OCI-LY1 (cell line): ENCODE measurements at regions not wholly inside any gene's neighbourhood (a gene's known extent, or its start where the extent isn't known, plus 50 kb on each side); places are given as distances from the start of the nearest gene placed in this dataset.

Source experiments
- H2AFZ ChIP-seq: fragments of 200-600 bp; sonication (generic), shearing (Covaris generic); 2 replicates; pipeline ENCODE4 v1.6.0; 2014; ENCODE audit warnings: antibody characterized with exemption, mild to moderate bottlenecking, low read length
- H3F3A ChIP-seq: fragments of 200-600 bp; sonication (generic), shearing (Covaris generic); 2 replicates; pipeline ENCODE4 v1.6.0; 2014; ENCODE audit warnings: mild to moderate bottlenecking, antibody characterized with exemption, low read length, moderate library complexity; ENCODE audit not compliant: insufficient read depth
- H3K27ac ChIP-seq: fragments of 200-600 bp; sonication (generic); 2 replicates; pipeline ENCODE4 v1.5.1; 2014; ENCODE audit warnings: low read length, mixed run types, mild to moderate bottlenecking, low read depth; ENCODE audit not compliant: poor library complexity, severe bottlenecking
- H3K27me3 ChIP-seq: fragments of 200-600 bp; sonication (generic); 2 replicates; pipeline ENCODE4 v1.6.0; 2014; ENCODE audit warnings: antibody characterized with exemption, mild to moderate bottlenecking, low read length, moderate library complexity; ENCODE audit not compliant: insufficient read depth
- H3K36me3 ChIP-seq: fragments of 200-600 bp; sonication (generic); 2 replicates; pipeline ENCODE4 v1.6.1; 2014; ENCODE audit warnings: mild to moderate bottlenecking, antibody characterized with exemption, low read length, moderate library complexity, mixed read lengths; ENCODE audit not compliant: insufficient read depth
- H3K4me1 ChIP-seq: fragments of 200-600 bp; sonication (generic); 2 replicates; pipeline ENCODE4 v1.5.1; 2014; ENCODE audit warnings: mild to moderate bottlenecking, low read length, moderate library complexity; ENCODE audit not compliant: insufficient read depth, severe bottlenecking
- H3K4me2 ChIP-seq: fragments of 200-600 bp; sonication (generic), shearing (Covaris generic); 2 replicates; pipeline ENCODE4 v1.6.1; 2014; ENCODE audit warnings: low read length
- H3K4me3 ChIP-seq: fragments of 200-600 bp; sonication (generic); 2 replicates; pipeline ENCODE4 v1.5.1; 2014; ENCODE audit warnings: low read length, low read depth, mild to moderate bottlenecking, mixed read lengths; ENCODE audit not compliant: poor library complexity, severe bottlenecking
- H3K79me2 ChIP-seq: fragments of 200-600 bp; shearing (Covaris generic); 2 replicates; pipeline ENCODE4 v1.6.1; 2016; ENCODE audit warnings: mixed run types, low read length, mixed read lengths; ENCODE audit not compliant: insufficient read depth
- H3K9ac ChIP-seq: fragments of 200-600 bp; sonication (generic), shearing (Covaris generic); 2 replicates; pipeline ENCODE4 v1.6.1; 2014; ENCODE audit warnings: mild to moderate bottlenecking, low read length, mixed read lengths
- H3K9me2 ChIP-seq: fragments of 200-600 bp; sonication (generic), shearing (Covaris generic); 2 replicates; pipeline ENCODE4 v1.6.1; 2014; ENCODE audit warnings: low read depth, mild to moderate bottlenecking, low read length, mixed read lengths
- H3K9me3 ChIP-seq: fragments of 200-600 bp; shearing (Covaris generic); 2 replicates; pipeline ENCODE4 v1.6.1; 2014; ENCODE audit warnings: low read length, mixed read lengths
- H4K20me1 ChIP-seq: fragments of 200-600 bp; sonication (generic), shearing (Covaris generic); 2 replicates; pipeline ENCODE4 v1.6.0; 2016; ENCODE audit warnings: mild to moderate bottlenecking, low read length; ENCODE audit not compliant: insufficient read depth
- EZH2 ChIP-seq: fragments of 200-600 bp; sonication (generic), shearing (Covaris generic); IDR thresholded peaks from 2 replicates; pipeline ENCODE4 v1.8.0; 2017; ENCODE audit warnings: borderline replicate concordance, mixed run types, mild to moderate bottlenecking, antibody characterized with exemption, low read length, moderate library complexity, mixed read lengths
- TF ChIP-seq, protein P1 (sequence below): fragments of 200-600 bp; sonication (generic), shearing (Covaris generic); IDR thresholded peaks from 2 replicates; pipeline ENCODE4 v1.5.1; 2017; ENCODE audit warnings: mild to moderate bottlenecking, antibody characterized with exemption, low read length, moderate library complexity, mixed read lengths

DNA sequence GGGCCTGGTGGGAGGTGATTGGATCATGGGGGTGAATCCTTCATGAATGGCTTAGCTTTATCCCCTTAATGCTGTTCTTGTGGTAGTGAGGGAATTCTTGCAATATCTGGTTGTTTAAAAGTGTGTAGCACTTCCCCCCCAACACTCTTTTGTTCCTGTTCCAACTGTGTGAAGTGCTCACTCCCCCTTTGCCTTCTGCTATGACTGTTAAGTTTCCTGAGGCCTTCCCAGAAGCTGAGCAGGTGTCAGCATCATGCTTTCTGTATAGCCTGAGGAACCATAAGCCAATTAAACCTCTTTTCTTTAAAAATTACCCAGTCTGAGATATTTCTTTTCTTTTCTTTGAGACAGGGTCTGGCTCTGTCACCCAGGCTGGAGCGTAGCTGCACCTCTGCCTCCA is 139.4 kb downstream of the RNF152 start:
- Histone ChIP-seq H3K27ac (no peak overlapping the region), H3K36me3 (no peaks in the 10 kb centered on the region), H3K9me2 (no peaks in the 10 kb centered on the region), H3K9me3 (no peaks in the 10 kb centered on the region), H3K79me2 (no peaks in the 10 kb centered on the region), H2AFZ (no peak overlapping the region), H3K4me1 (no peaks in the 10 kb centered on the region), H3K27me3 (no peaks in the 10 kb centered on the region), H3K4me2 (no peak overlapping the region), H3K9ac (no peak overlapping the region), H3F3A (no peaks in the 10 kb centered on the region), H3K4me3 (no peak overlapping the region), H4K20me1 (no peaks in the 10 kb centered on the region)
- TF ChIP-seq, protein P1, sequence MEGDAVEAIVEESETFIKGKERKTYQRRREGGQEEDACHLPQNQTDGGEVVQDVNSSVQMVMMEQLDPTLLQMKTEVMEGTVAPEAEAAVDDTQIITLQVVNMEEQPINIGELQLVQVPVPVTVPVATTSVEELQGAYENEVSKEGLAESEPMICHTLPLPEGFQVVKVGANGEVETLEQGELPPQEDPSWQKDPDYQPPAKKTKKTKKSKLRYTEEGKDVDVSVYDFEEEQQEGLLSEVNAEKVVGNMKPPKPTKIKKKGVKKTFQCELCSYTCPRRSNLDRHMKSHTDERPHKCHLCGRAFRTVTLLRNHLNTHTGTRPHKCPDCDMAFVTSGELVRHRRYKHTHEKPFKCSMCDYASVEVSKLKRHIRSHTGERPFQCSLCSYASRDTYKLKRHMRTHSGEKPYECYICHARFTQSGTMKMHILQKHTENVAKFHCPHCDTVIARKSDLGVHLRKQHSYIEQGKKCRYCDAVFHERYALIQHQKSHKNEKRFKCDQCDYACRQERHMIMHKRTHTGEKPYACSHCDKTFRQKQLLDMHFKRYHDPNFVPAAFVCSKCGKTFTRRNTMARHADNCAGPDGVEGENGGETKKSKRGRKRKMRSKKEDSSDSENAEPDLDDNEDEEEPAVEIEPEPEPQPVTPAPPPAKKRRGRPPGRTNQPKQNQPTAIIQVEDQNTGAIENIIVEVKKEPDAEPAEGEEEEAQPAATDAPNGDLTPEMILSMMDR: no peak
- no peak for TF ChIP-seq EZH2

DNA sequence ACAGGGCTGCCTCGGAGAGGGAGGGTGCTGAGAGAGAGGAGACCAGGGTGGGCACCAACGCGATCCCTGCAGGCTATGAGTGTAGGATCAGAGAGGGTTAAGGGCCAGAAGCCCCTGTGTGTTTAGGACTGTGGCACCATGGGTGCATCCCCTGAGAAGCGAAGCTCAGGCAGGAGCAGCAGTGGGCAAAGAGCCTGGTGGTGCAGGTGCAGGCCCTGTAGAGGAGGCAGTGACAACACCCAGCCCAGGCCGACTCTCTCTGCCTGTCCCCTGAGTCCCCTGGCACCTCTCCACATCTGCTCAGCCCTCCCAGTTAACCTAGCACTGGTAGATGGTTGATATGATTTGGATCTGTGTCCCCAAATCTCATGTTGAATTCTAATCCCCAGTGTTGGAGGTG is 139.8 kb downstream of the RNF152 start:
- no peak overlapping the region for H3K27ac ChIP-seq
- no peaks in the 10 kb centered on the region for H3K9me3 ChIP-seq
- H3K4me1 ChIP-seq: no peaks in the 10 kb centered on the region
- no peak overlapping the region for H3K4me2 ChIP-seq
- no peaks in the 10 kb centered on the region for H4K20me1 ChIP-seq
- TF ChIP-seq EZH2: no peak
- TF ChIP-seq, protein P1: no peak
- H2AFZ ChIP-seq: no peak overlapping the region
- no peaks in the 10 kb centered on the region for H3F3A ChIP-seq
- H3K79me2 ChIP-seq: no peaks in the 10 kb centered on the region
- no peaks in the 10 kb centered on the region for H3K9me2 ChIP-seq
- no peak overlapping the region for H3K9ac ChIP-seq
- no peaks in the 10 kb centered on the region for H3K27me3 ChIP-seq
- no peak overlapping the region for H3K4me3 ChIP-seq
- H3K36me3 ChIP-seq: no peaks in the 10 kb centered on the region

DNA sequence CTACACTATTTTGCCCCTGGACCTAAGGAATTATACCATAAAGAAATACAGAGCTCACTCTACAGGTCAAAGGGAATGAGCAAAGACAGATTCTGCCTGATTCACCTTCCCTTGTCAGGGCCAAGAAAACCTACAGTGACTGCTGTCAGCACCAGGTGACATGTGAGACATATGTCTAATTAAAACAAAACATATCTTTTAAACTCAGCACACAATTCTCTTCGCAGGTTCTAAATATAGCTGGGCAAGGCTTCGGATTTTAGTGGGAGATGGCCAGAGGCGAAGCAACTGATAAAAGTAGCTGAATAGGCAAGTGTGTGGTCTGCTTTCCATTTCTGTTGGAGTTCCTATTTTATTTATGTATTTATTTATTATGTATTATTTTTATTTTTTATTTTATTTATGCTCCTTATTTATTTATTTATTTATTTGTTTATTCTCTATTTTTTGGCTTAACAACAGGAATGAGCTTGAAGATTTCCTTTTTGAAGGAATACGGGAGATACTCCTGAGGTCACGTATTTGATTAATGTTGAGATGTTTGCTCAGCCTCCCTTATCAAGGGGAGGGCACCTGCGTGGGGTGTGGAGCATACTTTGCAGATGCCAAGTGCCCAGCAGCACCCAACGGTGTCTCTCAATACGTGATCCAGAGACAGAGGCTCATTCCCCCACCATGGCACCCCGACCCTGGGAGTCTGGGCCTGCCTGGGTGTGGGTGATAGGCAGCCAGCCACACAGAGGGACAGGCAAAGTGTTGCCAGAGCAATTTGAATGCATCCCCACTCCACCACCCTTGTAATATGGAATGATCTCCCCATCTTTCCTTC is 141.8 kb downstream of the RNF152 start:
- H3F3A ChIP-seq: no peaks in the 10 kb centered on the region
- no peaks in the 10 kb centered on the region for H3K4me1 ChIP-seq
- no peak overlapping the region for H3K27ac ChIP-seq
- no peaks in the 10 kb centered on the region for H3K9me2 ChIP-seq
- no peaks in the 10 kb centered on the region for H3K27me3 ChIP-seq
- no peak overlapping the region for H3K4me2 ChIP-seq
- TF ChIP-seq, protein P1: no peak
- no peak overlapping the region for H3K4me3 ChIP-seq
- H4K20me1 ChIP-seq: no peaks in the 10 kb centered on the region
- H3K36me3 ChIP-seq: no peaks in the 10 kb centered on the region
- no peak overlapping the region for H2AFZ ChIP-seq
- no peak overlapping the region for H3K9ac ChIP-seq
- no peaks in the 10 kb centered on the region for H3K9me3 ChIP-seq
- H3K79me2 ChIP-seq: no peaks in the 10 kb centered on the region
